ENCODE measurements at regions not wholly inside any gene's neighbourhood (a gene's known extent, or its start where the extent isn't known, plus 50 kb on each side); places are given as distances from the start of the nearest gene placed in this dataset.

- TF ChIP-seq HDAC2 (IDR thresholded peaks at IDR 0.05) (no peak), PHF8 (IDR thresholded peaks at IDR 0.05; ENCODE audit: borderline replicate concordance, low read depth) (no peak), NR3C1 (IDR thresholded peaks at IDR 0.05) (no peak), BCL3 (IDR thresholded peaks at IDR 0.05) (no peak), CTCF (IDR thresholded peaks at IDR 0.05) (no peak), POLR2A (IDR thresholded peaks at IDR 0.05; ENCODE audit: low read length) (no peak), SMC3 (IDR thresholded peaks at IDR 0.05) (no peak), EP300 (IDR thresholded peaks at IDR 0.05) (no peak), MAZ (IDR thresholded peaks at IDR 0.05; ENCODE audit: borderline replicate concordance, low read depth, low read length) (no peak)
These were observed 392.4 kb downstream of the RNF144A start for GRCh38 chr2:7309582-7309981.
